Trophoblast cell (in vitro differentiated cells and primary cell): ENCODE measurements at regions not wholly inside any gene's neighbourhood (a gene's known extent, or its start where the extent isn't known, plus 50 kb on each side); places are given as distances from the start of the nearest gene placed in this dataset.

Source experiments
- DNase-seq, 2 donors: peaks; one replicate each; pipeline ENCODE4 v3.0.0-alpha.2; 2016
- H2AFZ ChIP-seq: 2 replicates; pipeline ENCODE4 v1.6.1; 2013; ENCODE audit warnings: low read length, moderate library complexity, mild to moderate bottlenecking; ENCODE audit not compliant: insufficient read depth, poor library complexity
- H2AK5ac ChIP-seq: 2 replicates; pipeline ENCODE4 v1.6.1; 2013; ENCODE audit warnings: mild to moderate bottlenecking, low read length
- H2BK120ac ChIP-seq: 2 replicates; pipeline ENCODE4 v1.6.1; 2013; ENCODE audit warnings: low read length, mild to moderate bottlenecking, moderate library complexity; ENCODE audit not compliant: insufficient read depth, poor library complexity
- H2BK12ac ChIP-seq: 2 replicates; pipeline ENCODE4 v1.6.1; 2013; ENCODE audit warnings: mild to moderate bottlenecking, low read length, moderate library complexity
- H2BK5ac ChIP-seq: 2 replicates; pipeline ENCODE4 v1.6.1; 2013; ENCODE audit warnings: low read length, low read depth, moderate library complexity, mild to moderate bottlenecking; ENCODE audit not compliant: poor library complexity
- H3K14ac ChIP-seq: 2 replicates; pipeline ENCODE4 v1.6.1; 2013; ENCODE audit warnings: mild to moderate bottlenecking, low read length
- H3K18ac ChIP-seq: 2 replicates; pipeline ENCODE4 v1.6.1; 2013; ENCODE audit warnings: mild to moderate bottlenecking, low read length
- H3K23ac ChIP-seq: 2 replicates; pipeline ENCODE4 v1.6.1; 2013; ENCODE audit warnings: low read length
- H3K27ac ChIP-seq: 2 replicates; pipeline ENCODE4 v1.5.1; 2013; ENCODE audit warnings: low read depth, mild to moderate bottlenecking, inconsistent platforms, low read length, moderate library complexity
- H3K27me3 ChIP-seq: 2 replicates; pipeline ENCODE4 v1.6.1; 2013; ENCODE audit warnings: inconsistent platforms, mild to moderate bottlenecking, low read length, moderate library complexity; ENCODE audit not compliant: insufficient read depth
- H3K36me3 ChIP-seq, 2 experiments: 1 replicate in 1 of 2; 2 replicates in 1 of 2; pipeline ENCODE4 v1.6.1; 2013; ENCODE audit warnings: low read length in 2 of 2, mild to moderate bottlenecking in 2 of 2, moderate library complexity in 1 of 2; ENCODE audit not compliant: insufficient read depth in 2 of 2, control insufficient read depth in 1 of 2
- H3K4ac ChIP-seq: 2 replicates; pipeline ENCODE4 v1.6.1; 2013; ENCODE audit warnings: low read depth, mild to moderate bottlenecking, low read length, moderate library complexity
- H3K4me1 ChIP-seq, 2 experiments: 1 replicate in 1 of 2; 2 replicates in 1 of 2; pipeline ENCODE4 v1.6.1; 2013; ENCODE audit warnings: low read length in 2 of 2, mild to moderate bottlenecking in 2 of 2, moderate library complexity in 1 of 2; ENCODE audit not compliant: insufficient read depth in 2 of 2, control insufficient read depth in 1 of 2
- H3K4me2 ChIP-seq: 2 replicates; pipeline ENCODE4 v1.6.1; 2013; ENCODE audit warnings: inconsistent platforms, mild to moderate bottlenecking, low read length, moderate library complexity
- H3K4me3 ChIP-seq: 2 replicates; pipeline ENCODE4 v1.5.1; 2013; ENCODE audit warnings: mild to moderate bottlenecking, low read depth, low read length, inconsistent platforms
- H3K79me1 ChIP-seq: one replicate; pipeline ENCODE4 v1.6.1; 2013; ENCODE audit warnings: low read length
- H3K79me2 ChIP-seq: 2 replicates; pipeline ENCODE4 v1.6.1; 2013; ENCODE audit warnings: low read length, mild to moderate bottlenecking; ENCODE audit not compliant: control insufficient read depth, insufficient read depth, poor library complexity
- H3K9ac ChIP-seq: 2 replicates; pipeline ENCODE4 v1.6.1; 2013; ENCODE audit warnings: mild to moderate bottlenecking, low read length
- H3K9me3 ChIP-seq: 2 replicates; pipeline ENCODE4 v1.6.1; 2013; ENCODE audit warnings: low read depth, mild to moderate bottlenecking, control low read depth, inconsistent platforms, low read length; ENCODE audit not compliant: insufficient read depth
- H4K12ac ChIP-seq: 2 replicates; pipeline ENCODE4 v1.6.1; 2013; ENCODE audit warnings: low read depth, mild to moderate bottlenecking, low read length, moderate library complexity
- H4K8ac ChIP-seq: 2 replicates; pipeline ENCODE4 v1.6.1; 2013; ENCODE audit warnings: low read depth, mild to moderate bottlenecking, low read length, moderate library complexity
- H4K91ac ChIP-seq: one replicate; pipeline ENCODE4 v1.6.1; 2013; ENCODE audit warnings: low read depth, mild to moderate bottlenecking, low read length, moderate library complexity
- WGBS: extraction: QIAGEN DNeasy Blood & Tissue Kit; methylation state at CpG from one replicate; pipeline ENCODE4 v1.1.7; 2013; ENCODE audit warnings: missing lambda C conversion rate; ENCODE audit not compliant: insufficient read length, insufficient coverage; ENCODE audit errors: extremely low coverage; 5-methylcytosine and 5-hydroxymethylcytosine counted together

GRCh38 chr1:5198328-5198727 is 543.9 kb downstream of the AJAP1 start:
- no peak overlapping the region for H3K18ac ChIP-seq
- no peak overlapping the region for H3K4ac ChIP-seq
- H2AK5ac ChIP-seq = no peak overlapping the region
- H4K91ac ChIP-seq = no peak overlapping the region
- H3K9me3 ChIP-seq = peaks cover 2% of the 10 kb centered on the region
- H3K23ac ChIP-seq = no peak overlapping the region
- H2BK12ac ChIP-seq = no peak overlapping the region
- no peak overlapping the region for H4K12ac ChIP-seq
- no peak overlapping the region for H2AFZ ChIP-seq
- H2BK5ac ChIP-seq = no peak overlapping the region
- no peak for DNase-seq
- H3K4me2 ChIP-seq = no peak overlapping the region
- H4K8ac ChIP-seq = no peak overlapping the region
- no peak overlapping the region for H3K27ac ChIP-seq
- no peak overlapping the region for H3K14ac ChIP-seq
- H3K9ac ChIP-seq = no peak overlapping the region
- H2BK120ac ChIP-seq = no peak overlapping the region
- no peaks in the 10 kb centered on the region for H3K79me1 ChIP-seq
- H3K79me2 ChIP-seq = no peaks in the 10 kb centered on the region
- no peaks in the 10 kb centered on the region for H3K4me1 ChIP-seq
- H3K27me3 ChIP-seq = no peaks in the 10 kb centered on the region
- H3K4me3 ChIP-seq = no peak overlapping the region
- H3K36me3 ChIP-seq = no peaks in the 10 kb centered on the region
- no CpG with 5 or more reads among the region's 5 CpGs for WGBS

DNA sequence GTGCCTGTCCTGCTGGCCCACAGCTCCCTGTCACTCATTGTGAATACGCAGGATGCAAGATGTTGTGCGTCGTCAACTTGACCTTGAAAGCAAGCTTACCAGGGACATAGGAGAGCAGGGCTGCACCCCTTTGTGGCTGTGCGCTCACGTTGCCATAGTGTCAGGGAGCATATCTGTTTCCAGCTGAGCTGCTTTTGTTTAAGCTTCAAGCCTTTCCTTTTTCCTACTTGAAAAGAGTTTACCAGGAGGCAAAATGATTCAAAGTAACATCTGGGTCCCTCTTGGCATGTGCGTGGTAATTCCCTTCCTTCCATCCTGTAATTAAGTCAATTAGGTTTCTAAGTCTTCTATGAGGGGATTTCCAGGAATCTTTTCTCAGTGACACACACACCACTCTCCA is 537.1 kb downstream of the AJAP1 start:
- Histone ChIP-seq H3K4ac (no peak overlapping the region), H3K14ac (no peak overlapping the region), H2AK5ac (no peak overlapping the region), H3K23ac (no peak overlapping the region), H3K4me3 (no peak overlapping the region), H3K4me2 (no peak overlapping the region), H2AFZ (no peak overlapping the region), H4K91ac (no peak overlapping the region), H2BK5ac (no peak overlapping the region), H3K4me1 (no peaks in the 10 kb centered on the region), H3K79me2 (no peaks in the 10 kb centered on the region), H3K79me1 (no peaks in the 10 kb centered on the region), H4K8ac (no peak overlapping the region), H3K9me3 (peaks cover under 1% of the 10 kb centered on the region), H3K36me3 (no peaks in the 10 kb centered on the region), H3K27ac (no peak overlapping the region), H3K27me3 (no peaks in the 10 kb centered on the region), H2BK12ac (no peak overlapping the region), H3K18ac (no peak overlapping the region), H4K12ac (no peak overlapping the region), H3K9ac (no peak overlapping the region), H2BK120ac (no peak overlapping the region)
- DNase-seq = no peak
- no CpG with 5 or more reads among the region's 6 CpGs for WGBS

DNA sequence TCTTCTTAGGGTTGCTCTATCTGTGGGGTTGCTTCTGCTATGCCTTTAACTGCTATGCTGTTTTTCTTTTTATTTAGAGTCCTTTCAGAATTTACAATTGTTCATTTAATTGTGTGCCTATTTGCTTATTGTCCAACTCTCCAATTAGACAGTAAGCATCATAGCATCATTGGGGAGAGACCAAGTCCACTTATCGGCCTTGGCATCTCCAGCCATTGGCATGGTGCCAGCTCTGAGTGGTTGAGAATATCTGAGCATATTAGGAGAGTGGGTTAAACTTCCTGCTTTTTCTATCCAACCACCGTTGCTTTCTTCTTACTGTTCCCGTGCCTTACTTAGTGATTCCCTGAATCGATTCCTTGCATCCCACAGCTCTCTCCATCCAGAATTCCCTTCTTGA is 535.0 kb downstream of the AJAP1 start:
- H3K23ac ChIP-seq = no peak overlapping the region
- H3K18ac ChIP-seq = no peak overlapping the region
- H3K36me3 ChIP-seq = no peaks in the 10 kb centered on the region
- no peak overlapping the region for H2BK120ac ChIP-seq
- H3K9ac ChIP-seq = no peak overlapping the region
- no peak overlapping the region for H4K8ac ChIP-seq
- H2AFZ ChIP-seq = no peak overlapping the region
- H3K14ac ChIP-seq = no peak overlapping the region
- H3K27me3 ChIP-seq = no peaks in the 10 kb centered on the region
- no peak overlapping the region for H3K4ac ChIP-seq
- H2BK12ac ChIP-seq = no peak overlapping the region
- no peaks in the 10 kb centered on the region for H3K79me2 ChIP-seq
- H3K79me1 ChIP-seq = no peaks in the 10 kb centered on the region
- WGBS = no CpG with 5 or more reads among the region's 4 CpGs
- no peak for DNase-seq
- H3K4me1 ChIP-seq = no peaks in the 10 kb centered on the region
- no peak overlapping the region for H3K27ac ChIP-seq
- no peak overlapping the region for H2AK5ac ChIP-seq
- H2BK5ac ChIP-seq = no peak overlapping the region
- no peak overlapping the region for H4K91ac ChIP-seq
- H4K12ac ChIP-seq = no peak overlapping the region
- H3K4me3 ChIP-seq = no peak overlapping the region
- no peaks in the 10 kb centered on the region for H3K9me3 ChIP-seq
- no peak overlapping the region for H3K4me2 ChIP-seq

- no peak for DNase-seq
- Histone ChIP-seq H3K36me3 (no peaks in the 10 kb centered on the region), H3K9ac (no peak overlapping the region), H3K18ac (no peak overlapping the region), H4K12ac (no peak overlapping the region), H2AFZ (no peak overlapping the region), H4K91ac (no peak overlapping the region), H2BK5ac (no peak overlapping the region), H3K9me3 (peaks cover 3% of the 10 kb centered on the region), H2AK5ac (no peak overlapping the region), H3K4me3 (no peak overlapping the region), H3K4ac (no peak overlapping the region), H3K14ac (no peak overlapping the region), H4K8ac (no peak overlapping the region), H2BK12ac (no peak overlapping the region), H2BK120ac (no peak overlapping the region), H3K79me2 (no peaks in the 10 kb centered on the region), H3K4me1 (no peaks in the 10 kb centered on the region), H3K27me3 (no peaks in the 10 kb centered on the region), H3K23ac (no peak overlapping the region), H3K79me1 (no peaks in the 10 kb centered on the region), H3K4me2 (no peak overlapping the region), H3K27ac (no peak overlapping the region)
- WGBS = no CpG with 5 or more reads among the region's 8 CpGs
Observed at GRCh38 chr1:5165762-5166161, 511.4 kb downstream of the AJAP1 start.
